ENCODE measurements at regions not wholly inside any gene's neighbourhood (a gene's known extent, or its start where the extent isn't known, plus 50 kb on each side); places are given as distances from the start of the nearest gene placed in this dataset.

DNA sequence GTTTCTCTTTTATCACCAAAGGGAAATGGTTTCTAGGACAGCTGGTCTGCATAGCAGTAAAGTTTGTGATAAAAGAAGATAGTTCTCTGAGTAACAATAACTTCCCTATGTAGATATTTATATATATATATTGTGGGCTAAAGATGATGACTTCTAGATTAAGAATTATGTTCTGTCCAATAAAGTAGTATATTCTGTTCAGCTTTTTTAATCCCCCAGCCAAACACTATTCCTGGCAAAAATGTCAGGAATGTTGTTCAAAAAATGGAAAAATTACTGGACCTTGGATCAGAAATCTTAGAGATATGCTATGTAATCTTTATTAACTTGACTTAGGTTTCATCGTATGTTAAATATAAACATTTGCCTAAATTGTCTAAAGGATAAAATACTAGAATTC is 136.3 kb upstream of the GNAI1 start:
- TF ChIP-seq CTCF (IDR thresholded peaks at IDR 0.05) (no peak), POLR2A (IDR thresholded peaks at IDR 0.05) (no peak)
